ENCODE measurements at regions not wholly inside any gene's neighbourhood (a gene's known extent, or its start where the extent isn't known, plus 50 kb on each side); places are given as distances from the start of the nearest gene placed in this dataset.

- H2AFZ ChIP-seq (ENCODE audit: low read length): no peak overlapping the region
- ChIA-PET POLR2A (ENCODE audit: unreplicated experiment) (no interaction called here), CTCF (no interaction called here)
- DNase-seq: no peak
- H3K9me2 ChIP-seq (replicated peaks; ENCODE audit: low read length): no peaks in the 10 kb centered on the region
- no peak for TF ChIP-seq EZH2phosphoT487 (IDR thresholded peaks at IDR 0.05; ENCODE audit: borderline replicate concordance, low read length)
- TF ChIP-seq, protein P1, sequence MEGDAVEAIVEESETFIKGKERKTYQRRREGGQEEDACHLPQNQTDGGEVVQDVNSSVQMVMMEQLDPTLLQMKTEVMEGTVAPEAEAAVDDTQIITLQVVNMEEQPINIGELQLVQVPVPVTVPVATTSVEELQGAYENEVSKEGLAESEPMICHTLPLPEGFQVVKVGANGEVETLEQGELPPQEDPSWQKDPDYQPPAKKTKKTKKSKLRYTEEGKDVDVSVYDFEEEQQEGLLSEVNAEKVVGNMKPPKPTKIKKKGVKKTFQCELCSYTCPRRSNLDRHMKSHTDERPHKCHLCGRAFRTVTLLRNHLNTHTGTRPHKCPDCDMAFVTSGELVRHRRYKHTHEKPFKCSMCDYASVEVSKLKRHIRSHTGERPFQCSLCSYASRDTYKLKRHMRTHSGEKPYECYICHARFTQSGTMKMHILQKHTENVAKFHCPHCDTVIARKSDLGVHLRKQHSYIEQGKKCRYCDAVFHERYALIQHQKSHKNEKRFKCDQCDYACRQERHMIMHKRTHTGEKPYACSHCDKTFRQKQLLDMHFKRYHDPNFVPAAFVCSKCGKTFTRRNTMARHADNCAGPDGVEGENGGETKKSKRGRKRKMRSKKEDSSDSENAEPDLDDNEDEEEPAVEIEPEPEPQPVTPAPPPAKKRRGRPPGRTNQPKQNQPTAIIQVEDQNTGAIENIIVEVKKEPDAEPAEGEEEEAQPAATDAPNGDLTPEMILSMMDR (conservative IDR thresholded peaks at IDR 0.05; ENCODE audit: low read depth, low read length): no peak
- no peak for TF ChIP-seq EZH2 (IDR thresholded peaks at IDR 0.05; ENCODE audit: low read length, unreplicated experiment)
- H3K4me3 ChIP-seq (ENCODE audit: low read length): no peak overlapping the region
- no peaks in the 10 kb centered on the region for H4K20me1 ChIP-seq (ENCODE audit: low read length)
- H3K4me1 ChIP-seq (ENCODE audit: insufficient read depth, low read length): peaks cover 11% of the 10 kb centered on the region
- no peak for ATAC-seq
- no peak overlapping the region for H3K9ac ChIP-seq (ENCODE audit: low read length)
- no peak overlapping the region for H3K4me2 ChIP-seq (ENCODE audit: low read length)
- no peaks in the 10 kb centered on the region for H3K36me3 ChIP-seq (ENCODE audit: low read depth, low read length)
- no peaks in the 10 kb centered on the region for H3F3A ChIP-seq (ENCODE audit: low read length, unreplicated experiment)
- H3K9me3 ChIP-seq (ENCODE audit: low read length): no peaks in the 10 kb centered on the region
- no peaks in the 10 kb centered on the region for H3K79me2 ChIP-seq (ENCODE audit: low read length)
- intact Hi-C loops (cut with micrococcal nuclease): no loop called here
- no TSS peak for BruUV-seq (replicated peaks)
- no peaks in the 10 kb centered on the region for H3K27me3 ChIP-seq (ENCODE audit: low read length)
- no peak overlapping the region for H3K27ac ChIP-seq (ENCODE audit: low read length)
Observed at GRCh38 chr17:72379516-72379915, 258.7 kb downstream of the SOX9 start.

- DNase-seq (no peak), ATAC-seq (no peak)
- Histone ChIP-seq H3K27ac (ENCODE audit: low read length) (no peak overlapping the region), H3K9ac (ENCODE audit: low read length) (no peak overlapping the region), H3K79me2 (ENCODE audit: low read length) (no peaks in the 10 kb centered on the region), H3K9me2 (replicated peaks; ENCODE audit: low read length) (no peaks in the 10 kb centered on the region), H3K4me3 (ENCODE audit: low read length) (no peak overlapping the region), H3K4me1 (ENCODE audit: insufficient read depth, low read length) (peaks cover 8% of the 10 kb centered on the region), H4K20me1 (ENCODE audit: low read length) (no peaks in the 10 kb centered on the region), H2AFZ (ENCODE audit: low read length) (no peak overlapping the region), H3F3A (ENCODE audit: low read length, unreplicated experiment) (no peaks in the 10 kb centered on the region), H3K9me3 (ENCODE audit: low read length) (no peaks in the 10 kb centered on the region), H3K36me3 (ENCODE audit: low read depth, low read length) (no peaks in the 10 kb centered on the region), H3K27me3 (ENCODE audit: low read length) (no peaks in the 10 kb centered on the region), H3K4me2 (ENCODE audit: low read length) (no peak overlapping the region)
- intact Hi-C loops (cut with micrococcal nuclease): no loop called here
- ChIA-PET CTCF (no interaction called here), POLR2A (ENCODE audit: unreplicated experiment) (no interaction called here)
- TF ChIP-seq, protein P1 (conservative IDR thresholded peaks at IDR 0.05; ENCODE audit: low read depth, low read length): no peak
- no peak for TF ChIP-seq EZH2 (IDR thresholded peaks at IDR 0.05; ENCODE audit: low read length, unreplicated experiment)
- no peak for TF ChIP-seq EZH2phosphoT487 (IDR thresholded peaks at IDR 0.05; ENCODE audit: borderline replicate concordance, low read length)
- BruUV-seq (replicated peaks): no TSS peak
Observed at GRCh38 chr17:72380120-72380519, 259.3 kb downstream of the SOX9 start.

DNA sequence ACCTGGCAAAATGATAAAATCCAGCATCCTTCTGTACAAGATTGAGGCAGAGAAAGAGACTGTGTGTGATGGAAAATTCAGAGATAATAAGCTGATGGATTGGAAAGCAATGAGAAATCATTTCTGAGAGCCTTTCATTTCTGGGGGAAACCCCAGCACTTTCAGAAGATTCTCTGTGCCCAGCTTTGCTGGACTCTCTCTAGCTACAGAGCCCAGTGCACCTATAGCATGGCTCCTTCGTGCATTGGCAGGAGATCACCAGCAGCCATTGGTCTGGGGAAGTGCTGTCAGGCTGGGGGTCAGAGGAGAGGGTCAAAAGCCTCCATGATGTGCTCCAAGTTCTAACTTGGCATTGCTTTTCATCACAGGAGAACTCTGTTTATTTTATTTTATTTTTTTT is 259.9 kb downstream of the SOX9 start:
- ChIA-PET POLR2A (ENCODE audit: unreplicated experiment) (no interaction called here), CTCF (no interaction called here)
- ATAC-seq: no peak

More for the DNA sequence above, 259.9 kb downstream of the SOX9 start:
- no peaks in the 10 kb centered on the region for H4K20me1 ChIP-seq (ENCODE audit: low read length)
- no peak overlapping the region for H2AFZ ChIP-seq (ENCODE audit: low read length)
- no peaks in the 10 kb centered on the region for H3K27me3 ChIP-seq (ENCODE audit: low read length)
- H3K9me3 ChIP-seq (ENCODE audit: low read length): no peaks in the 10 kb centered on the region
- no peak for TF ChIP-seq EZH2phosphoT487 (IDR thresholded peaks at IDR 0.05; ENCODE audit: borderline replicate concordance, low read length)
- no peak for TF ChIP-seq EZH2 (IDR thresholded peaks at IDR 0.05; ENCODE audit: low read length, unreplicated experiment)
- TF ChIP-seq, protein P1 (conservative IDR thresholded peaks at IDR 0.05; ENCODE audit: low read depth, low read length): no peak
- H3K4me1 ChIP-seq (ENCODE audit: insufficient read depth, low read length): peaks cover 12% of the 10 kb centered on the region
- H3K4me2 ChIP-seq (ENCODE audit: low read length): no peak overlapping the region
- H3F3A ChIP-seq (ENCODE audit: low read length, unreplicated experiment): no peaks in the 10 kb centered on the region
- DNase-seq: no peak
- no peak overlapping the region for H3K9ac ChIP-seq (ENCODE audit: low read length)
- H3K4me3 ChIP-seq (ENCODE audit: low read length): no peak overlapping the region
- H3K27ac ChIP-seq (ENCODE audit: low read length): no peak overlapping the region
- no TSS peak for BruUV-seq (replicated peaks)
- H3K79me2 ChIP-seq (ENCODE audit: low read length): no peaks in the 10 kb centered on the region
- H3K36me3 ChIP-seq (ENCODE audit: low read depth, low read length): no peaks in the 10 kb centered on the region
- intact Hi-C loops (cut with micrococcal nuclease): no loop called here
- no peaks in the 10 kb centered on the region for H3K9me2 ChIP-seq (replicated peaks; ENCODE audit: low read length)

Data from PC-3 (cell line).